ENCODE measurements at regions not wholly inside any gene's neighbourhood (a gene's known extent, or its start where the extent isn't known, plus 50 kb on each side); places are given as distances from the start of the nearest gene placed in this dataset.

DNA sequence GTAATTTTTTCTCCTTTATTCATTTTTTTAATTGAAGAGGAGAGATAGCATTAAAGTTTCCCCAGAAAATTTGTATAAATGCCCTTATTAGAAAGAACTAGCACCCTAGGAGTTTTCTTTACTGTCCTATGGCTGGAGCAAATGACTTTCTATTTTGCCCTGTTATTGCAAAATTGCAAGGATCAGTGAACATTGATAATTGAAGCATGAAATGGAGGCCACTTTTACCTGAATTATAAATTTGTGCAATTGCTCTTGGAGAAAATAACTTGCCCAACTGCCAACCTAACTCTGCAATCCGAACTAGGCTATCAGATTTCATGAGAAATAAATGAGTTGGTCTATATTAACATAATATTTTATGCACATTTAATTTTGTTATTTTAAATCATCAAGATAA, 111.9 kb downstream of the MTRR start (continued):
- TF ChIP-seq TAF7 (optimal IDR thresholded peaks at IDR 0.05; ENCODE audit: borderline replicate concordance, low read depth, low read length) (no peak), CEBPB (IDR thresholded peaks at IDR 0.05; ENCODE audit: low read depth, low read length) (no peak), RNF2 (IDR thresholded peaks at IDR 0.05; ENCODE audit: borderline replicate concordance, low read depth, low read length, missing control alignments, poor library complexity, severe bottlenecking) (no peak), POLR2A (IDR thresholded peaks at IDR 0.05; ENCODE audit: control extremely low read depth in 1 of 2, low read depth in 2 of 2, low read length in 2 of 2) (no peak), NRF1 (IDR thresholded peaks at IDR 0.05; ENCODE audit: low read depth, low read length) (no peak), RXRA (IDR thresholded peaks at IDR 0.05; ENCODE audit: insufficient read depth, low read depth, low read length) (no peak), CREB1 (IDR thresholded peaks at IDR 0.05) (no peak), SP1 (IDR thresholded peaks at IDR 0.05; ENCODE audit: low read depth, low read length) (no peak)

All from H1 (cell line).